ENCODE measurements at regions not wholly inside any gene's neighbourhood (a gene's known extent, or its start where the extent isn't known, plus 50 kb on each side); places are given as distances from the start of the nearest gene placed in this dataset.
"Not testable (repeated sequence)": the region's sequence is repeated elsewhere in the genome, so short reads cannot be mapped to it uniquely, and the experiment has no call there.

GRCh38 chr15:22228101-22228762, 147.9 kb downstream of the OR4M2 start:
- Mint-ChIP-seq H3K9me3 (no peaks in the 10 kb centered on the region), H3K27ac (no peak overlapping the region), H3K4me3 (no peak overlapping the region), H3K27me3 (peaks cover 4% of the 10 kb centered on the region), H3K36me3 (ENCODE audit: low read depth) (no peaks in the 10 kb centered on the region), H3K4me1 (ENCODE audit: low read depth) (peaks cover 6% of the 10 kb centered on the region)
- ChIA-PET CTCF (no interaction called here), POLR2A (no interaction called here)
- no peak for DNase-seq
- TF ChIP-seq, protein P1, sequence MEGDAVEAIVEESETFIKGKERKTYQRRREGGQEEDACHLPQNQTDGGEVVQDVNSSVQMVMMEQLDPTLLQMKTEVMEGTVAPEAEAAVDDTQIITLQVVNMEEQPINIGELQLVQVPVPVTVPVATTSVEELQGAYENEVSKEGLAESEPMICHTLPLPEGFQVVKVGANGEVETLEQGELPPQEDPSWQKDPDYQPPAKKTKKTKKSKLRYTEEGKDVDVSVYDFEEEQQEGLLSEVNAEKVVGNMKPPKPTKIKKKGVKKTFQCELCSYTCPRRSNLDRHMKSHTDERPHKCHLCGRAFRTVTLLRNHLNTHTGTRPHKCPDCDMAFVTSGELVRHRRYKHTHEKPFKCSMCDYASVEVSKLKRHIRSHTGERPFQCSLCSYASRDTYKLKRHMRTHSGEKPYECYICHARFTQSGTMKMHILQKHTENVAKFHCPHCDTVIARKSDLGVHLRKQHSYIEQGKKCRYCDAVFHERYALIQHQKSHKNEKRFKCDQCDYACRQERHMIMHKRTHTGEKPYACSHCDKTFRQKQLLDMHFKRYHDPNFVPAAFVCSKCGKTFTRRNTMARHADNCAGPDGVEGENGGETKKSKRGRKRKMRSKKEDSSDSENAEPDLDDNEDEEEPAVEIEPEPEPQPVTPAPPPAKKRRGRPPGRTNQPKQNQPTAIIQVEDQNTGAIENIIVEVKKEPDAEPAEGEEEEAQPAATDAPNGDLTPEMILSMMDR (IDR thresholded peaks at IDR 0.05), result no peak
- no peak for ATAC-seq
- intact Hi-C loops (cut with micrococcal nuclease), result no loop called here

GRCh38 chr15:22229990-22230819, 149.9 kb downstream of the OR4M2 start:
- intact Hi-C loops (cut with micrococcal nuclease), result no loop called here
- Mint-ChIP-seq H3K27me3 (no peaks in the 10 kb centered on the region), H3K36me3 (ENCODE audit: low read depth) (no peaks in the 10 kb centered on the region), H3K4me3 (no peak overlapping the region), H3K4me1 (ENCODE audit: low read depth) (no peaks in the 10 kb centered on the region), H3K9me3 (no peaks in the 10 kb centered on the region), H3K27ac (no peak overlapping the region)
- ATAC-seq, result no peak
- no peak for DNase-seq
- ChIA-PET POLR2A (no interaction called here), CTCF (no interaction called here)
- TF ChIP-seq, protein P1 (IDR thresholded peaks at IDR 0.05), result no peak

- no peaks in the 10 kb centered on the region for H3K27me3 Mint-ChIP-seq
- H3K4me3 Mint-ChIP-seq, result no peak overlapping the region
- no peak overlapping the region for H3K27ac Mint-ChIP-seq
- no peak for ATAC-seq
- no peaks in the 10 kb centered on the region for H3K4me1 Mint-ChIP-seq (ENCODE audit: low read depth)
- no peaks in the 10 kb centered on the region for H3K36me3 Mint-ChIP-seq (ENCODE audit: low read depth)
- intact Hi-C loops (cut with micrococcal nuclease), result no loop called here
- CTCF ChIA-PET, result no interaction called here
- DNase-seq, result no peak
- H3K9me3 Mint-ChIP-seq, result no peaks in the 10 kb centered on the region
- POLR2A ChIA-PET, result no interaction called here
- TF ChIP-seq, protein P1 (IDR thresholded peaks at IDR 0.05), result no peak
Measured at GRCh38 chr15:22231603-22232002, 151.3 kb downstream of the OR4M2 start.

DNA sequence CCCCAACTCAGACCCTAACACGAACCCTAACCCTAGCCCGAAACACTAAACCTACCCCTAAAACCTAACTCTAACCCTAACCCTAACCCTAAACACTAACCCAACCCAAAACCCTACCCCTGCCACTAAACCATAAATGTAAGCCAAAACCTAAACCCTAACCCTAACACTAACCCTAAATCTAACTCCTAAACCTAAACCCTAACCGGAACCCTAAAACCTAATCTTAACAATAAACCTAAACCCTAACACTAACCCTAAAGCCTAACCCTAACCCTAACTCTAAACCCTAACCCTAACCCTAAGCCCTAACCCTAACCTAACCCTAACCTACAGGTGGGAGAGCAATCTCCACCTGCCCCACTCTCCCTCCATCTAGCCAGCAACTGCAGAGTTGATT, 152.3 kb downstream of the OR4M2 start:
- H3K4me3 Mint-ChIP-seq, result no peak overlapping the region
- H3K9me3 Mint-ChIP-seq, result no peaks in the 10 kb centered on the region
- no peaks in the 10 kb centered on the region for H3K27me3 Mint-ChIP-seq
- H3K36me3 Mint-ChIP-seq (ENCODE audit: low read depth), result no peaks in the 10 kb centered on the region
- DNase-seq (no peak), ATAC-seq (no peak)
- TF ChIP-seq, protein P1 (IDR thresholded peaks at IDR 0.05), result no peak
- intact Hi-C loops (cut with micrococcal nuclease), result no loop called here
- no peak overlapping the region for H3K27ac Mint-ChIP-seq
- no peaks in the 10 kb centered on the region for H3K4me1 Mint-ChIP-seq (ENCODE audit: low read depth)
- ChIA-PET POLR2A (no interaction called here), CTCF (no interaction called here)

GRCh38 chr15:22235261-22235930, 155.1 kb downstream of the OR4M2 start:
- H3K4me1 Mint-ChIP-seq (ENCODE audit: low read depth); H3K36me3 Mint-ChIP-seq (ENCODE audit: low read depth); intact Hi-C loops (cut with micrococcal nuclease); H3K9me3 Mint-ChIP-seq; POLR2A ChIA-PET; H3K27ac Mint-ChIP-seq; ATAC-seq; DNase-seq; H3K27me3 Mint-ChIP-seq; H3K4me3 Mint-ChIP-seq: not testable (repeated sequence)
- CTCF ChIA-PET, result interaction anchor here (1.4 kb wide), 1 partner anchor 14 kb away, joined by 4 read pairs; no protein-coding TSS in a partner anchor

Data from activated CD8-positive, alpha-beta T cell treated with anti-CD3 and anti-CD28 coated beads for 36 hours (primary cell).